ENCODE measurements at regions not wholly inside any gene's neighbourhood (a gene's known extent, or its start where the extent isn't known, plus 50 kb on each side); places are given as distances from the start of the nearest gene placed in this dataset.

- H3K9ac ChIP-seq (ENCODE audit: control insufficient read depth, insufficient read depth, low read length) = no peak overlapping the region
- CTCF ChIA-PET = no interaction called here
- FAIRE-seq = no peak
- H3K36me3 ChIP-seq (ENCODE audit: control insufficient read depth in 2 of 2, insufficient read depth in 2 of 2, low read length in 1 of 2) = no peaks in the 10 kb centered on the region
- H4K20me1 ChIP-seq (ENCODE audit: control insufficient read depth, insufficient read depth) = no peaks in the 10 kb centered on the region
- H3K27me3 ChIP-seq (replicated peaks in 1 of 2; ENCODE audit: control insufficient read depth in 2 of 2, insufficient read depth in 2 of 2, low read length in 1 of 2) = no peaks in the 10 kb centered on the region
- RAD21 ChIA-PET (ENCODE audit: unreplicated experiment) = no interaction called here
- BruUV-seq (replicated peaks) = no TSS peak
- DNase-seq (ENCODE audit: low read depth, low spot score) = no peak
- ATAC-seq = no peak
- TF ChIP-seq RFX5 (IDR thresholded peaks at IDR 0.05; ENCODE audit: low read depth, low read length) (no peak), MLLT1 (IDR thresholded peaks at IDR 0.05) (no peak), BMI1 (IDR thresholded peaks at IDR 0.05; ENCODE audit: borderline replicate concordance) (no peak), BCL11A (IDR thresholded peaks at IDR 0.05; ENCODE audit: low read depth, low read length) (no peak), USF1 (IDR thresholded peaks at IDR 0.05; ENCODE audit: borderline replicate concordance, extremely low read length, insufficient read depth, low read depth, low read length) (no peak)
- TF ChIP-seq, protein P1, sequence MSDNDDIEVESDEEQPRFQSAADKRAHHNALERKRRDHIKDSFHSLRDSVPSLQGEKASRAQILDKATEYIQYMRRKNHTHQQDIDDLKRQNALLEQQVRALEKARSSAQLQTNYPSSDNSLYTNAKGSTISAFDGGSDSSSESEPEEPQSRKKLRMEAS (IDR thresholded peaks at IDR 0.05; ENCODE audit: low read depth, low read length) = no peak
- TF ChIP-seq, protein P2, sequence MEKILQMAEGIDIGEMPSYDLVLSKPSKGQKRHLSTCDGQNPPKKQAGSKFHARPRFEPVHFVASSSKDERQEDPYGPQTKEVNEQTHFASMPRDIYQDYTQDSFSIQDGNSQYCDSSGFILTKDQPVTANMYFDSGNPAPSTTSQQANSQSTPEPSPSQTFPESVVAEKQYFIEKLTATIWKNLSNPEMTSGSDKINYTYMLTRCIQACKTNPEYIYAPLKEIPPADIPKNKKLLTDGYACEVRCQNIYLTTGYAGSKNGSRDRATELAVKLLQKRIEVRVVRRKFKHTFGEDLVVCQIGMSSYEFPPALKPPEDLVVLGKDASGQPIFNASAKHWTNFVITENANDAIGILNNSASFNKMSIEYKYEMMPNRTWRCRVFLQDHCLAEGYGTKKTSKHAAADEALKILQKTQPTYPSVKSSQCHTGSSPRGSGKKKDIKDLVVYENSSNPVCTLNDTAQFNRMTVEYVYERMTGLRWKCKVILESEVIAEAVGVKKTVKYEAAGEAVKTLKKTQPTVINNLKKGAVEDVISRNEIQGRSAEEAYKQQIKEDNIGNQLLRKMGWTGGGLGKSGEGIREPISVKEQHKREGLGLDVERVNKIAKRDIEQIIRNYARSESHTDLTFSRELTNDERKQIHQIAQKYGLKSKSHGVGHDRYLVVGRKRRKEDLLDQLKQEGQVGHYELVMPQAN (conservative IDR thresholded peaks at IDR 0.05) = no peak
- no peaks in the 10 kb centered on the region for H3K4me1 ChIP-seq (ENCODE audit: control insufficient read depth, insufficient read depth, low read length)
- SMC1A ChIA-PET (ENCODE audit: uncharacterized antibody, unreplicated experiment) = no interaction called here
- WGBS (ENCODE audit: insufficient coverage, insufficient replicate concordance, low lambda C conversion rate, missing lambda C conversion rate) = 37% methylated on average over 12 of the region's 12 CpGs
- H3K79me2 ChIP-seq (ENCODE audit: control insufficient read depth, insufficient read depth, low read length) = no peaks in the 10 kb centered on the region
- POLR2A ChIA-PET = no interaction called here
- in situ Hi-C loops (cut with MboI) = no loop called here
- no peak overlapping the region for H3K4me3 ChIP-seq
- no peaks in the 10 kb centered on the region; the same call in 2 of the 3 replicates for H3K9me3 ChIP-seq (replicated peaks; ENCODE audit: control insufficient read depth, insufficient read depth, low read length)
- no peak overlapping the region for H2AFZ ChIP-seq (ENCODE audit: control insufficient read depth, low read depth, low read length)
- intact Hi-C loops (cut with micrococcal nuclease; ENCODE audit: unreplicated experiment) = no loop called here
- H3K27ac ChIP-seq (ENCODE audit: control insufficient read depth, insufficient read depth) = no peak overlapping the region
- no peak overlapping the region for H3K4me2 ChIP-seq (ENCODE audit: control insufficient read depth, insufficient read depth)
Measured at GRCh38 chr16:86985648-86986015, 331.6 kb downstream of the C16orf95 start.
